ENCODE measurements at regions not wholly inside any gene's neighbourhood (a gene's known extent, or its start where the extent isn't known, plus 50 kb on each side); places are given as distances from the start of the nearest gene placed in this dataset.

- no peak for TF ChIP-seq EZH2phosphoT487 (IDR thresholded peaks at IDR 0.05; ENCODE audit: borderline replicate concordance, low read length)
- no peak for TF ChIP-seq CTCF (IDR thresholded peaks at IDR 0.05; ENCODE audit: low read depth, low read length, poor library complexity, severe bottlenecking)
Measured at GRCh38 chr7:12851142-12851541, 163.7 kb downstream of the ARL4A start.

Data from DOHH2 (cell line).